HG02943 (cell line): ENCODE measurements at regions not wholly inside any gene's neighbourhood (a gene's known extent, or its start where the extent isn't known, plus 50 kb on each side); places are given as distances from the start of the nearest gene placed in this dataset.

Experiments used
- ATAC-seq: cut with Tn5 transposase; IDR thresholded peaks from one replicate; pipeline ENCODE4 v1.9.1; 2021; ENCODE audit warnings: mild to moderate bottlenecking, low read depth, moderate library complexity; ENCODE audit not compliant: unreplicated experiment

GRCh38 chr2:30310371-30310770, 79.0 kb downstream of the LBH start:
- no peak for ATAC-seq

GRCh38 chr2:30310955-30311354, 79.6 kb downstream of the LBH start:
- ATAC-seq = no peak

- ATAC-seq = no peak
Observed at GRCh38 chr2:30311711-30312110, 80.4 kb downstream of the LBH start.

GRCh38 chr2:30312916-30313315, 81.6 kb downstream of the LBH start:
- no peak for ATAC-seq

- no peak for ATAC-seq
Observed at GRCh38 chr2:30314981-30315380, 83.6 kb downstream of the LBH start.

GRCh38 chr2:30315391-30316063, 84.2 kb downstream of the LBH start:
- no peak for ATAC-seq

- ATAC-seq = no peak
Observed at GRCh38 chr2:30316408-30316807, 85.1 kb downstream of the LBH start.

- ATAC-seq = no peak
Observed at GRCh38 chr2:30318987-30319782, 87.9 kb downstream of the LBH start.

GRCh38 chr2:30321466-30321865, 90.1 kb downstream of the LBH start:
- no peak for ATAC-seq

- ATAC-seq = no peak
Observed at GRCh38 chr2:30323499-30323898, 92.2 kb downstream of the LBH start.

GRCh38 chr2:30324245-30324908, 93.0 kb downstream of the LBH start:
- ATAC-seq = no peak

- ATAC-seq = no peak
Observed at GRCh38 chr2:30325600-30326328, 94.4 kb downstream of the LBH start.

- ATAC-seq = no peak
Observed at GRCh38 chr2:30326497-30326896, 95.2 kb downstream of the LBH start.

- ATAC-seq = no peak
Observed at GRCh38 chr2:30331038-30331437, 99.7 kb downstream of the LBH start.

- no peak for ATAC-seq
Observed at GRCh38 chr2:30331869-30332268, 100.5 kb downstream of the LBH start.

GRCh38 chr2:30332791-30333453, 101.6 kb downstream of the LBH start:
- no peak for ATAC-seq

GRCh38 chr2:30334762-30335363, 103.5 kb downstream of the LBH start:
- no peak for ATAC-seq

GRCh38 chr2:30336084-30336483, 104.8 kb downstream of the LBH start:
- no peak for ATAC-seq

GRCh38 chr2:30336978-30337841, 105.9 kb downstream of the LBH start:
- ATAC-seq = peak; percentile 87
